ENCODE measurements at regions not wholly inside any gene's neighbourhood (a gene's known extent, or its start where the extent isn't known, plus 50 kb on each side); places are given as distances from the start of the nearest gene placed in this dataset.
"Not testable (repeated sequence)": the region's sequence is repeated elsewhere in the genome, so short reads cannot be mapped to it uniquely, and the experiment has no call there.

GRCh38 chr4:179163147-179163546, 1720.9 kb upstream of the AGA start:
- no peak for DNase-seq

GRCh38 chr4:179164267-179164999, 1722.2 kb upstream of the AGA start:
- DNase-seq = no peak

GRCh38 chr4:179165000-179165738, 1722.9 kb upstream of the AGA start:
- DNase-seq = no peak

GRCh38 chr4:179165862-179166261, 1723.6 kb upstream of the AGA start:
- no peak for DNase-seq

GRCh38 chr4:179170308-179170707, 1728.1 kb upstream of the AGA start:
- DNase-seq = not testable (repeated sequence)

GRCh38 chr4:179182741-179183140, 1740.5 kb upstream of the AGA start:
- DNase-seq = no peak

- DNase-seq = no peak
These were observed 1753.7 kb upstream of the AGA start for GRCh38 chr4:179195887-179196286.

GRCh38 chr4:179196511-179196910, 1754.3 kb upstream of the AGA start:
- no peak for DNase-seq

- no peak for DNase-seq
These were observed 1758.4 kb upstream of the AGA start for GRCh38 chr4:179200681-179201080.

GRCh38 chr4:179225594-179225993, 1783.4 kb upstream of the AGA start:
- DNase-seq = no peak

- no peak for DNase-seq
These were observed 1806.6 kb upstream of the AGA start for GRCh38 chr4:179248821-179249220.

- no peak for DNase-seq
These were observed 1826.6 kb upstream of the AGA start for GRCh38 chr4:179268791-179269190.

GRCh38 chr4:179272282-179272681, 1830.0 kb upstream of the AGA start:
- no peak for DNase-seq

GRCh38 chr4:179278647-179279046, 1836.4 kb upstream of the AGA start:
- DNase-seq = no peak

- DNase-seq = no peak
These were observed 1843.5 kb upstream of the AGA start for GRCh38 chr4:179285696-179286095.

- no peak for DNase-seq
These were observed 1849.4 kb upstream of the AGA start for GRCh38 chr4:179291657-179292056.

- DNase-seq = no peak
These were observed 1850.2 kb upstream of the AGA start for GRCh38 chr4:179292468-179292867.

GRCh38 chr4:179307297-179308136, 1865.3 kb upstream of the AGA start:
- no peak for DNase-seq

GRCh38 chr4:179313823-179314222, 1871.6 kb upstream of the AGA start:
- no peak for DNase-seq

- no peak for DNase-seq
These were observed 1882.9 kb upstream of the AGA start for GRCh38 chr4:179325181-179325580.

- DNase-seq = no peak
These were observed 1886.4 kb upstream of the AGA start for GRCh38 chr4:179328627-179329026.

- no peak for DNase-seq
These were observed 1889.1 kb upstream of the AGA start for GRCh38 chr4:179331362-179331761.

GRCh38 chr4:179344861-179345260, 1902.6 kb upstream of the AGA start:
- no peak for DNase-seq

GRCh38 chr4:179352221-179352620, 1910.0 kb upstream of the AGA start:
- no peak for DNase-seq
